Skin of body (tissue), 1 donor: ENCODE measurements at regions not wholly inside any gene's neighbourhood (a gene's known extent, or its start where the extent isn't known, plus 50 kb on each side); places are given as distances from the start of the nearest gene placed in this dataset.

Source experiments
- DNase-seq: peaks from one replicate; lab custom pipeline; 2025; lab: John Stamatoyannopoulos, UW

DNA sequence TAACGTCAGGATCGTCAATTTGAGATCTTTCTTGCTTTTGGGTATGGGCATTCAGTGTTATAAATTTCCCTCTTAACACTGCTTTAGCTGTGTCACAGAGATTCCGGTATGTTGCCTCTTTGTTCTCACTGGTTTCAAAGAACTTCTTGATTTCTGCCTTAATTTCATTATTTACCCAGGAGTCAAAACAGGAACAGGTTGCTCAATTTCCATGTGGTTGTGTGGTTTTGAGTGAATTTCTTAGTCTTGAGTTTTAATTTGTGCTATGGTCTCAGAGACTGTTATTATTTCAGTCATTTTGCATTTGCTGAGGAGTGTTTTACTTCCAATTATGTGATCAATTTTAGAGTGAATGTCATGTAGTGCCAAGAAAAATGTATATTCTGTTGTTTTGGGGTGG is 153.1 kb downstream of the PCDH17 start:
- DNase-seq = no peak

DNA sequence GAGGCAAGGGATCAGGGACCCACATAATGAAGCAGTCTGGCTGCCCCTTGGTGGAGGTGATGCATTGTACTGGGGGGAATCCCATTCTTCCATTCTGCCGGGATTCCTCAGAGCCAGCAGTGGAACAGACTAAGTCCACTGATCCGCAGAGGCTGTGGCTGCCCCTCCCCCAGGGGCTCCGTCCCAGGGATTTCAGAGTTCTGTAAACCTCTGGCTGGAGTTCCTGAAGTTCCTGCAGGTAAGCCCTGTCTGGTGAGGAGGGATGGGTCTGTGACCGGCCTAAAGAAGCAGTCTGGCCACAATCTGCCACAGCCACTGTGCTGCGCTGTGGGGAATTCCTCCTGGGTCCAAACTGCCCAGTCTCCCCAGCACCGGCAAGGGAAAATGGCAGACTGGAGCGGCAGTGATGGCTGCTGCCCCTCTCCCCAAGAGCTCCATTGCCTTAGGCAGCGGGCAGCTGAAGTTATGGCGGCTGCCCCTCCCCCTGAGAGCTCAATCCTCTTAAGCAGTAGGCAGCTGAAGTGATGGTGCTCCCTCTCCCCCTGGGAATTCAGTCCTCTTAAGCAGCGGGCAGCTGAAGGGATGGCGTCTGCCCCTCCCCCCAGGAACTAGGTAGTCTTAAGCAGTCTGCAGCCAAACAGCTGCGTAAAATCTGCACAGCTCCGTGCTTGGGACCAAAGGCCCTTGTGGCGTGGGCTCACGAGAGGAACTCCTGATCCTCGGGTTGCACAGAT is 155.7 kb downstream of the PCDH17 start:
- DNase-seq = no peak

DNA sequence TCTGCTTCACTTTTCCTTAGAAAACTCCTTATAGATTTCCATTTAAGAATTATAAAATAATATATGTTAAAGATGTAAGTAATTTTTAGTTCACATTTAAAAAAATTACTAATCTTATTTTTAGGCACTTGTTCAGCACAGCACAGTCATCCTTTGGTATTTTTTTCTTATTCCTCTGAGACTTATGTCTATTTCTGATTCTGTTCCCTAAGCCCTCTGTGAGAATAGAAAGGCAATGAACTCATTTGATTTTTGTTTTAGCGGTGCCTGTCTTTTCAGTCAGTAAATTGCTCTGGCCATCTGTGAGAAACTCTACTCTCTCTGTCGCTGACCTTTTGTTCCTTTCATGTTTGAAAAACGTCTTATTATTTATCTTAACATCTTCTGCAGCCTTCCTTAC is 168.1 kb downstream of the PCDH17 start:
- DNase-seq = no peak

DNA sequence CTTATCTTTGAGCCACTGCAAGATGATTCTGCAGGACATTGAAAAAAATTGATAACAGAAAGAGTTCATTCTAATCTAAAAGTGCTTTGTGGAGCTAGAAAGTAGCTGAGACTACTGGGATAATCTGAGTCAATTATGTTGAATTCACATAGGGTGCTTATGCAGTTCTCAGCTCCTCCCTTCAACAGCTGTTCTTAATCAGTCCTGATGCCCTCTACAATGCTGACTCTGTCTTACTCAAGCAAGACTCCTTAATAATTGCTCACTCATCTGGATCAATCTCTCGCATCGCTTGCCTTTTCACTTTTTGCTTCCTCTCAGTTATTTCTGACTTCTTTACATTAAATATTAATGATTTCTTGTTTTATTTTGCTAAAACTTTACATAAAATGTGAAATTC is 182.1 kb downstream of the PCDH17 start:
- DNase-seq = no peak

DNA sequence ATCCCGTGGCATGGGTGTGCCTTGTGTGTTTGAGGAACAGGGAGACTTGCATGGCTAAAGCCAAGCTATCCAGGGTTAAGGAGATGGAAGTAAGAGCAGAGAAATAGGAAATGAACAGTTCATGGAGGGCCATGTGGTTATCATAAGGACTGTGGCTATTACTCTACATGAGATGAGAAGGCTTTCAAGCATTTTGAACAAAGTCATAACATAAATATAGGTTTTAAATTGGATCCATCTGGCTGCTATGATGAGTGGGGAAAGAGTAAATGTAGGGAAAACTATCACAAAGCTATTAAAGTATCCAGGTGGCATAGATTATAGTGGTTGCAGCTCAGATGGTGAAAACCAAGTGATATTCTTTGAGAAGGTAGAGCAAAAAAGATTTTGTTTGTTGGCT is 184.1 kb downstream of the PCDH17 start:
- DNase-seq = no peak

DNA sequence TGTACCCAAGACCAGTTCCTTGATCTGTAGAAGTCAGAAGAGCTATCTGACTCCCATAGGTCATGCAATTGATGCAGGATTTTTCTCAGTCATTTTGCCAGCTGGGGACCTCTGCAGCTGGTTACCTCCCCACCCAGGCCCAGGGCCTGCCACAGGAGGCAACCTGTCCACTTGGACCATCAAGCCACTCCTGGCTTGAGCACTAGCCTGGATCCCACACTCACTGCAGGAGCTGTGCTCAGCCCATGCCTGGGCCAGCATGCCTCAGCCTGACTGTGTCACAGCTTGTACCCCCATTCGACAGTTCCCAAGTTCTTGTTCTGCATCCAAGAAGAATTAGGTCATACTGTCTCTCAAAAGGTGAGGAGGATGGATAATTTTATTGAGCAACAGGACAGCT is 189.4 kb downstream of the PCDH17 start:
- no peak for DNase-seq

DNA sequence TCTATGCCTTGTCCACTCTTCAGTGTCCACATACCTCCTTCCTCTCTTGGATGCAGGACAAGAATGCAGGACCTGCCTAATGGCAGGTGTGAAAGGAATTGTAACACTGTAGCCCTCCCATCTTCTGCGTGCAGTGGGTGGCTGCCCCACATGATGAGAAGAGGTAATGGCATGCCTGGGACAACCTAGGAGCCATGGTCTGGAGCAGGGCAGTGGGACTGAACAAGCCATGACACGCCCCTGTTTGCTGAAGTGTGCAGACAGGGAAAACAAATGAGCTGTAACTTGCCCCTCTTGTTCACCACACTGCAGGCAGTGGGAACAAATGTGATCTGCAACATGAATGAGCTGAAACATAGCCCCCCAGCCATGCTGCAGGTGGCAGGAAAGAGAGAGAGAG is 192.2 kb downstream of the PCDH17 start:
- no peak for DNase-seq

DNA sequence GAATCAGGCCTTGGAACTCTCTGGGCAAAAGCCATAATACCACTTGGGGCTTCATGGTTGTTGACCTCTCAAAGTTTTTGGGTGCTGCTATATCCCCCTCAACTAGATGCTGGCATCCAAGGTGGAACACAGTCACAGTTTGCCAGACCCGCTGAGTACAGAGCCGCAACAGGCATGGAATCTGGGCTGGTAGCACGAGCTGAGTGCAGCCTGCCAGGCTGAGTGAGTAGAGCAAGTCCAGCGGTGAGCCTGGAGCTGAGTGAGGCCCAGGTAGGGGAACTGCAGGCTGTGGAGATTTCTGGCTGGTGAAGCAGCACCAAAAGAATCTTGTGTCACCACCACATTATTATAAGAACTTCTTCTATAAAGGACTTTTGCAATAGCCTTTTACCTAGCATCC is 192.6 kb downstream of the PCDH17 start:
- DNase-seq = no peak

DNA sequence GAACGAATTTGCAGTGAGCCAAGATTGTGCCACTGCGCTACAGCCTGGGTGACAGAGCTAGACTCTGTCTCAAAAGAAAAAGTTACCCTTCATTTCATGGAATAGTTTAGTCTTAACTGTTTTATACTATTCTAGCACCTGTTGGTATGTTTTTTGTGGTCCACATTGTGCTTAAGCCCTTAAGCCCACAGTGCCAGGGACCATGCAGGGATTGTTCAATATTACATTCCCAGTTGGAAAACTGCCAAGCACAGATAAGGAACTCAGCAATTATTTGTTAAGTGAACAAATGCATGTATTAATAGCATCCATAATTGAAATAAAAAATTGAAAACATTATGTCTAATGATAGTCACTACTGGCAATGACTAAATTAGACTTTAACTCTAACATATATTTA is 193.5 kb downstream of the PCDH17 start:
- no peak for DNase-seq

DNA sequence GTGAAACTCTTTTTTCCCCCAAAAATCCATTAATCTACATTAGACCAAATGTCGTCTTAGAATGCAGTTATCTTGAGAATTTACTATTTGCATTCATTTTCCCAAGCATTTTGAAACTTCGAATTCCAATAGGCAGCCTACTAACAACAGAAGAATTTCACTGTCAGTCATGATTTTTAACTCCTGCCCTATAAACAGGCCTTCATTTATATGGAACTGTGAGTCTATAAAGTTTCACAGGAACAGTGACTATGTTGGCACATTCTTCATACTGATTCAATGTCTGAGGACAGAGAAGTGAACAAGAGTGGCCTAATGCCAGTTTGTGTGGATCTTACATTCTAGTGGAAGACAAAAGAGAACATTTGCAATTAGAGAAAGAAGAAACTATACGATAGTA is 198.0 kb downstream of the PCDH17 start:
- no peak for DNase-seq

DNA sequence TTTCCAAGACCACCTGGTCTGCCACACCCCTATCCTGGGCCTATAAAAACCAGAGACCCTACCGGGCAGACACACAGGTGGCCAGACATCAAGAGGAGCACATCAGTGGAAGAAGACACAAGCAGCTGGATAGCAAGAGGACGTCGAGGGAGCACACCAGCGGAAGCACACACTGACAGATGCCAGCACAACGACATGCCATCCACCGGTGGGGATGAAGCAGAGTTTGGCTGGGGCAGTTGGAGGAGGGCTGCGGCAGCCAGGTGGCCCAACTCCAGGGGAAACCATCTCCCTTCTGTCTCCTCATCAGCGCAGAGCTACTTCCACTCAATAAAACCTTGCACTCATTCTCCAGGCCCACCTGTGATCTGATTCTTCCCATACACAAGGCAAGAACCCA is 200.6 kb downstream of the PCDH17 start:
- DNase-seq = no peak

DNA sequence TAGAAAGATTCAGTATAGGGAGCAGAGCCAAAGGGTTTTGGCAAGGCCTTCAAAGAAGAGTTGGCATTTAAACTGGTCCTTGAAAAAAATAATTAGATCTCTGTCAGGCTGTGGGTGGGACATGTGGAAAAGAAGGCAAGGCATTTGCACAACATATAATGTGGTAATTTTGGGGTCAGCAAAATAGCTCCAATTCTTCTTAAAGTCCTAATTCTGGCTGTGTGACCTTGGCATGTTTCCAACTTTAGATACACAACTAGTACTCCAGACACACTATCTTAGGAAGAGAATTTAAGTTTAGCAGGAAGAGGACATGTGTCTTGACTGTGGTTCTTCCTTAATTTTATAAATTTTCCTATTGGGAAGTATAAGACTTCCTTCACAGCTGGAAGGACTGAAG is 206.3 kb downstream of the PCDH17 start:
- DNase-seq = no peak

DNA sequence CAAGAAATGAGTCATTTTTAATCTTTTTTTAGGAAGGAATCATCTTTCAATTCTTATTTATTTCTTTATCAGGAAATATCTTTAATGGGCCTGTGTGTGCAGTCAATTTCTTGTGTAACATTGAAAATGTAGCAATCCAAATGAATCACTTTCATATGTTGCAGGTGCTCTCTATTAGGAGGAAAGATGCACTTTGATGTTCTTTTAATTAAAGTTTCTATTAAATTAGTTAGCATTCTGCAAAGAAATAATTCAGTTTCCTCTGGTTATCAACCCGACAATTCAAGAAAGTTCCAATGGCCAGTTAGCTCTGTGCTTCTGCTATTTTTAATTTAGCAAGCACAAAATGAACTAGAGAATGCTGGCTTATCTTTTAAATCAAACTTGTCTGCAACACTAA is 212.0 kb downstream of the PCDH17 start:
- no peak for DNase-seq

DNA sequence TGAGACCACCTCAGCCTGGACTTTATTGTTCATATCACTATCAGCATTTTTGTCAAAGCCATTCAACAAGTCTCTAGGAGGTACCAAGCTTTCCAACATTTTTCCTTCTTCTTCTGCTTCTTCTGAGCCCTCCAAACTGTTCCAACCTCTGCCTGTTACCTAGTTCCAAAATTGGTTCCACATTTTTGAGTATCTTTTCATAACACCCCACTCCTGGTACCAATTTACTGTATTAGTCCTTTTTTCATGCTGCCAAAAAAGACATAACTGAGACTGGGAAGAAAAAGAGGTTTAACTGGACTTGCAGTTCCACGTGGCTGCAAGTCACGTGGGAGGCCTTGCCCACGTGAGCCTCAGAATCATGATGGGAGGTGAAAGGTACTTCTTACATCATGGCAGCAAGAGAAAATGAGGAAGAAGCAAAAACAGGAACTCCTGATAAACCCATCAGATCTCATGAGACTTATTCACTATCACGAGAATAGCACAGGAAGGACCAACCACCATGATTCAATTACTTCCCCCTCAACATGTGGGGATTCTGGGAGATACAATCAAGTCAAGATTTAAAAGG is 215.1 kb downstream of the PCDH17 start:
- DNase-seq = no peak

DNA sequence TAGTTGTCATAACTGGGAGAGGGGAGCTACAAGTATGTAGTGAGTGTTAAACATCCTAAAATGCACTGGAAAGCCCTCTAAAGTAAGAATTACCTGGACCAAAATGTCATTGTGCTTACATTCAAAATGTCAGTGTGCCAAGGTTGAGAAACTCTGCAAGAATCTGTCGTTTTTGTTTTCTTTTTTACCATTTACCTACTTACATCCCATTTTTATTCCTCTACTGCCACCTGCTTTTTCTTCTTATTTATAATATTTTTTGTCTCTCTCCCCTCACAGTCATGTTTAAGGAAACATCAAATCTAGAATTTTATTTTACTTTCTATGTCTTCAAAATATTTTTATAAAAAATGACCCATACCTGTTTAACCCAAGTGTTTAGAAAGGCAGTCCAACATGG is 226.4 kb downstream of the PCDH17 start:
- DNase-seq = no peak

DNA sequence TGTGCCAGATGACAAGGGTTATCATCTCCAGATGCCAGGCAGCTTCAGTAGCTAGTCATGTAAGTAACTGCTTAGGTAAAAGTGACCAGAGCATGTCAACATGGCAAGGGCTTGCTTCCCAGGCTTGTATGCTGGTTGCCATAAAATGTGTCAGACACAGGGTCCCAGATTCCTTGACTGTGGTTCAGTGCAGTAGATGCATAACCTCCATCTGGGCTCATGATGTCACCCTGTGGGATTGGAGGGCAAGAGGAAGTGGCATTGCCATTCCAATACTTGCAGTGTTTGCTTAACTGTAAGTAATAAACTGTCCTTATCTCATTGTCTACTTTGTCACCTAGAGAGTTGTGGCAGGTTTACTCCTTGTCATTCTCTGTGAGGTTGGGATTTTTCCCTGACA is 226.8 kb downstream of the PCDH17 start:
- no peak for DNase-seq

DNA sequence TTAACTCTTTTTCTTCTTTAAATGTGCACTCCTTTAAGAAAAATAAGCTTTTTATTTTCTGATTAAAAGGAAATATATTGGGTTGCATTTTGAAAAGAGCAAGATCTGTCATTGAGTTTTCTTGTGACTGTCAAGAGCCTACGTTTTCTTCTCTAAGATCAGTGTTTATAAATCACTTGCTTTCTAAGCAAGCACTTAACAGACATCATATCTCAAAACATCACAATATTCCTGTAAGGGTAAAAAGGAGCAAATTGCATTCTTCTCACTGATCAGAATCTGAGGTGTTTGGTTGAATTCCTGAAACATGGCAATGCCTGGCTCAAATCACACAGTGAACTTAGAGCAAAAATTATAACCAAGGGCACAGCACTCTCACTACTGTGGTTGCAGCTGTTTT is 231.3 kb downstream of the PCDH17 start:
- DNase-seq = no peak

DNA sequence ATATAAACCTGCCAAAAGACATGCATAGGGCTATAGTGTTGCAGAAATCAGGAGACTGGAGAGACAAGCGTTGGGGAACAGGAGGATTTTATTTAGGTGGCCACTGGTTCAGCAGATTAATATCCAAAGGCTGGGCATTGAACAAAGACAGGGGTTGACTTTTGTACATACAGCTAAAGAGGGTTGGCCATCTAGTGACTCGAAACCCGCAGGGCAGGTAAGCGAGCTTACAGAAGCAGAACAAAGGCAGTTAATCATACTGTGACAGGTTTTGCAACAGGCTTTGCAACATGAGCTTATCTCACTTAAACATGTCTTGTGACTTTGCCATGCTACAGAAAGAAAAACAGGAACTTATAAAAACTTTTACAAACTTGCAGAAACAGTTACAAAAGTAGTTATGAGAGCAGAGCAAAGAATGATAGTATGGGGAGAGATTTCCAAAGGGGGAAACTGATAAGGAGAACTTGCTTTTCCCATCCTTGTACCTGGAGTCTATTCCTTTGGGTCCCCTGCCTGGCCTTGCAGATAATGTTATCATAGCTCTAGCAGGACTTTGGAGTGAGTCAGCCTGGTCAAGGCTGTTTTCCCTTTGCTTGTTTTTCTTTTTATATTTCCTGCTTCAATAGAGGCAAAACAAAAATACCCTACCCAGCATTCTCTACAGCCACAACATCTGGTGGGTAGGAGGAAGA is 234.2 kb downstream of the PCDH17 start:
- DNase-seq = no peak

DNA sequence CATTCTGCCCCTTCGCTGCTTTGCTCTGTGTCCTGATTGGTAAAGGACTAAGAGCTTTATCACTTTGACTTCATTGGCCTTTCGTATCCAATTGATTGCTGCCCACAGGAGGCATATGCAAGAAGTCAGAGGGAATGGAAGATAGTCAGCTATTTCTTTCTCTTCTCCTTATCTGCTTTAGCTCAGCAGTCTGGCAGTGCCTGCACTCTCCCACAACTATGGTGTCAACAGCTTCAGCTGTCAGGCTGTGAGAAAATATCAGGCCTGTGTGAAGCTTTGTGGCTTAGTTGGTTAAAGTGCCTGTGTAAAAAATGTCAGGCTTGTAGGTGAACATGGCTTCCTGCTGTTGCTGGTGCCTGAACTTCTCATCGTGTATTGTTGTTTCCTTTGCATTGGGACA is 243.0 kb downstream of the PCDH17 start:
- no peak for DNase-seq

DNA sequence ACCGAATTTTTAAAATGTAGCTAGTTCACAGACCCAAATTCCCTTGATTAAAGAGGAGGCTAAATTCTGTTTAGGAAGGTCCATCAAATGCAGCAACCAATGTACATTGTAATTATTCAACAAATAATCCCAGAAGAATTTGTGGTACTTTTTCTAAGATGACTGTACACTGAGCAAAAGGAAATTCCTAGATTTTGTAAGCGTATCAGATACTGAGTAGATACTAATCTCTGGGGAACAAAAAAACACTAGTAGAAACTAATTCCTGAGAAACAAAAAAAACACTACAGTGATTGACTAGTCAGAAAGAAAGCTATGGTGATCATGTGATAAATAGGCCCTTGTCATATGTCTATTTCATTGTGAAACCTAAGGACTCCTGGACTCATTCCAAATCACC is 246.1 kb downstream of the PCDH17 start:
- no peak for DNase-seq

DNA sequence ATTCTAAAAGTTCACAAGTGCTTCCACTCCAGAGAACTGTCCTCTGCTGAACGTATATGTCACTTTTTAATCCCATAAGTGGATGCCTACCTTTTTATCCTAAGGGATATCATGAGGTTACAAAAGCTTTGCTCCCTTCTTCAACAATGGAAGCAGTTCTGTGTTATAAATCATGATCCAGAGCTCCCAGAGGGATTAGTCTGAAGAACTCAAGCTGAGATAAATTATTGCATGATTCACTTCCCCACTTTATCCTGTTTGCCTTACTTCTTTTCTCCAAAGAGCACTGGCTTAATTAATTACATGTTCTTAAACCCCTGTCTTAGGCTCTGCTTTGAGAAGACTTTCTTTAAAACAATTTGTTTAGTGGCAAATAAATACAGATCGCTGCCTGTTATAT is 246.7 kb downstream of the PCDH17 start:
- no peak for DNase-seq

DNA sequence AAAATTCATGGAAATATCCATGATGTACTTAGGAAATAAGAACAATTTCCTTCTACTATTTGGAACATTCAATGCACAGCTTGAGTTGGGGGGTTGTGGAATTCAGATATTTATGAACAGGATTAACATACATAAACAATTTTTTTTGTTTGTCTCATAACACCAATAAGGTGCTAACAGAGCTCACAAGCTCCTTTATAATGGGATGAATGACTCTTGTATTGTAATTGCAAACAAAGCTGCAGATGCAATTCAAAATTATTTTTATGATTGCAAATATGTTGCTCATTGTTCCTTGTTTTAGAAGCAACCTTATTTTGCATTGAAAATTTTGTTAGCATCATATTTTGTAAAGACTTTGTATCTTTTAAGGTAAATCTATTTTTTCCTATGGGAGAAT is 265.7 kb downstream of the PCDH17 start:
- DNase-seq = no peak

DNA sequence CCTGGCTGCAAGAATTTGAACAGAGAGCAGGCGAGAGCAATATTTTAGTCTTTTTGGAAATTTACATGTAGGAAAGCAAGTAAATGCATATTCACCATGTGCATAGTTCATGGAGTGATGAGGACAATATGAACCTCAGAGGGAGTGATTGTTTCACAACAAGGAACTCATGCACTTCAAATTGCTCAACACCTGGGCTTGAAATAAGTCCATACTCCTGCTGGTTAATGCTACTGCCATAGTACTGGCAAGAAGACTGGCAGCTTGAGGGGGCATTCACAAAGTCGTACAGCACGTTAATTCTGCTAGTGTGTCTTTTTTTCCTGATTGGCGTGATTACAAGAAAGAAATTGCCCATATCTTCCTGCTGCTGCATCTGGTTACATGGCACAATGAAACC is 267.6 kb downstream of the PCDH17 start:
- DNase-seq = no peak
